Activated CD4-positive, alpha-beta T cell treated with anti-CD3 and anti-CD28 coated beads for 1 hour (primary cell): ENCODE measurements at regions not wholly inside any gene's neighbourhood (a gene's known extent, or its start where the extent isn't known, plus 50 kb on each side); places are given as distances from the start of the nearest gene placed in this dataset.
A peak's percentile ranks its signal among the peaks of the same experiment; 100 is the strongest.
"Not testable (repeated sequence)": the region's sequence is repeated elsewhere in the genome, so short reads cannot be mapped to it uniquely, and the experiment has no call there.

Experiments
- DNase-seq: peaks from one replicate; pipeline ENCODE4 v3.0.0-alpha.2; 2020

- DNase-seq = not testable (repeated sequence)
Observed at GRCh38 chr10:87300163-87300562, 57.4 kb upstream of the NUTM2D start.

GRCh38 chr10:87301466-87302115, 56.0 kb upstream of the NUTM2D start:
- peak; percentile 9 for DNase-seq

GRCh38 chr10:87302132-87302531, 55.4 kb upstream of the NUTM2D start:
- not testable (repeated sequence) for DNase-seq

- not testable (repeated sequence) for DNase-seq
Observed at GRCh38 chr10:87303707-87304106, 53.8 kb upstream of the NUTM2D start.

GRCh38 chr10:87306681-87307080, 50.9 kb upstream of the NUTM2D start:
- DNase-seq = not testable (repeated sequence)
